ENCODE measurements at regions not wholly inside any gene's neighbourhood (a gene's known extent, or its start where the extent isn't known, plus 50 kb on each side); places are given as distances from the start of the nearest gene placed in this dataset.

DNA sequence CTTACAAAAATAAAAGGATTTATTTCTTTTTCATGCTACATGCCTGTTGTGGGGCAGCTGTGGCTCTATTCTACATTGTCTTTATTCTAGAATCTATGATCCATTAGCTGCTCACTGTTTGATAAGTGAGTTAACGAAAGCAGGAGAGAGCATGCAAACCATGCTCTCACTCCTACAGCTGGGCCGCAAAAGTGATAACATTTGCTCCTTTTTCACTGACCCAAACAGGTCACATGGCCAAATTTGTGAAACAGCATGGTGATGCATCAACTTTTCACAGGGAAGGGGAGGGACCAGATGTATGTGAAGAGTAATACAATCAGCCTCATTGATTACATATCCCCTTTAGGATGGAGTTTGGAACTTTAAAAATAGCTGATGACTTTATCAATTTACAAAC, 456.9 kb upstream of the SYT1 start:
- no peaks in the 10 kb centered on the region for H3K9me3 ChIP-seq (ENCODE audit: insufficient read depth, low read depth, low read length)
- no peak overlapping the region for H3K4me3 ChIP-seq (ENCODE audit: low read length)
- no peaks in the 10 kb centered on the region for H3K27me3 ChIP-seq (ENCODE audit: insufficient read depth, low read length)
- H3K9ac ChIP-seq (ENCODE audit: low read depth, low read length): no peak overlapping the region
- H3K36me3 ChIP-seq (ENCODE audit: insufficient read depth, low read depth, low read length): no peaks in the 10 kb centered on the region
- no peak overlapping the region for H3K27ac ChIP-seq (ENCODE audit: low read length)
- H3K4me1 ChIP-seq (ENCODE audit: insufficient read depth, low read length): peaks cover 28% of the 10 kb centered on the region

DNA sequence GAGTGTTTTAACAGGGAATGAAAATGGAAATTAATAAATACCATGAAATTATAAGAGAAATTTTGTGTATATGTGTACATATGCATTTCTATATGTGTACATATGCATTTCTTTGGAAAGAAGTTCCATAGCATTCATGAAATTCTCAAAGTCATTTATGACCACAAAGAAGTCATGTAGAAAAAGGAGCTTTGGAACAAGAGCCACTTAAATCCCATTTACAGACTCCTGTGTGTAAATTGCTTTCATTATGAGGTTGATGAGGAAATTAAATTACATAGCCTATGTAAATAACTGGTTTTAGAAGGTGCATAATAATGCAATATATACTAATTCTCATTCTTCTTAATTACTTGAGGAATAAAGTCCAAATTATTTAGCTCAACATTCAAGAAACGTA, 450.5 kb upstream of the SYT1 start:
- no peak overlapping the region for H3K9ac ChIP-seq (ENCODE audit: low read depth, low read length)
- H3K4me3 ChIP-seq (ENCODE audit: low read length): no peak overlapping the region
- H3K4me1 ChIP-seq (ENCODE audit: insufficient read depth, low read length): no peaks in the 10 kb centered on the region; the same call in 1 of the 2 replicates
- H3K36me3 ChIP-seq (ENCODE audit: insufficient read depth, low read depth, low read length): no peaks in the 10 kb centered on the region
- no peaks in the 10 kb centered on the region for H3K9me3 ChIP-seq (ENCODE audit: insufficient read depth, low read depth, low read length)
- H3K27me3 ChIP-seq (ENCODE audit: insufficient read depth, low read length): no peaks in the 10 kb centered on the region
- H3K27ac ChIP-seq (ENCODE audit: low read length): no peak overlapping the region

DNA sequence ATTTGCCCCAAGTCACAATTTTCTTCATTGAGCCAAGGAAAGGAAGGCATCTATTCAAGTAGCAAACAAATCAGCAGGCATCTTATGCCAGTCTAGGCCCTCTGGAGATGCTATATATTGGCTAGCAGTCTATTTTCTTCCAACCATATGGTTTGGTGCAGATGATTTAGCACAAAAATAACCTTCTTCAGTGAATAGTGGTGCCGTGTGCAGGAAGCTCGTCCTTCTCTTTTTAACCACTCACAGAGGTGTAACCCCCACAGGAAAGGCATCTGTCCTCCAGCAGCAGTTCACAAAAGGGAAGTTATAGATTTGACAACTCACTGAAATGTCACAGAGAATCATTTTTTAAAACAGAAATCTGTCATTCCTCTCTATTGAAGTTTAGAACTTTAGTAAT, 445.7 kb upstream of the SYT1 start:
- H3K4me3 ChIP-seq (ENCODE audit: low read length): no peak overlapping the region
- H3K9me3 ChIP-seq (ENCODE audit: insufficient read depth, low read depth, low read length): no peaks in the 10 kb centered on the region
- no peaks in the 10 kb centered on the region; the same call in 1 of the 2 replicates for H3K4me1 ChIP-seq (ENCODE audit: insufficient read depth, low read length)
- no peaks in the 10 kb centered on the region for H3K27me3 ChIP-seq (ENCODE audit: insufficient read depth, low read length)
- no peaks in the 10 kb centered on the region for H3K36me3 ChIP-seq (ENCODE audit: insufficient read depth, low read depth, low read length)
- no peak overlapping the region for H3K9ac ChIP-seq (ENCODE audit: low read depth, low read length)
- no peak overlapping the region for H3K27ac ChIP-seq (ENCODE audit: low read length)

DNA sequence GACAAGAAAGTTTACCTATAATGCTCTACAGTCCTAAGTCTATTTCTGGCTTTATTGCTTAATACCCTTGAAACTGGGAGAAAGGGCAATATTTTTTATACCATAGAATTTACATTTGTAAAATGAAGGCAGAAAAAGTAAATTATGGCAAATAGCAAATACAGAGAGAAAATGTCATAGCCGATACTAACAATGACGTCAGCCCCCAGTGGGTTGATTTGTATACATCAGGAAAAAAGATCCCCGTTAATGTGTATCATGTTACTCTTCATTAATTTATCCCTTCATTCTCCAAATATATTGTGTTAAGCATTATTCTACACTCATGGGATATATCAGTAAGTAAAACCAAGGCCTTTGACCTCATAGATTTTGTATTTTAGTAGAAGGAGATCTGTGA, 445.1 kb upstream of the SYT1 start:
- Histone ChIP-seq H3K27me3 (ENCODE audit: insufficient read depth, low read length) (no peaks in the 10 kb centered on the region), H3K9ac (ENCODE audit: low read depth, low read length) (no peak overlapping the region), H3K27ac (ENCODE audit: low read length) (no peak overlapping the region), H3K4me1 (ENCODE audit: insufficient read depth, low read length) (no peaks in the 10 kb centered on the region; the same call in 1 of the 2 replicates), H3K36me3 (ENCODE audit: insufficient read depth, low read depth, low read length) (no peaks in the 10 kb centered on the region), H3K9me3 (ENCODE audit: insufficient read depth, low read depth, low read length) (no peaks in the 10 kb centered on the region), H3K4me3 (ENCODE audit: low read length) (no peak overlapping the region)

DNA sequence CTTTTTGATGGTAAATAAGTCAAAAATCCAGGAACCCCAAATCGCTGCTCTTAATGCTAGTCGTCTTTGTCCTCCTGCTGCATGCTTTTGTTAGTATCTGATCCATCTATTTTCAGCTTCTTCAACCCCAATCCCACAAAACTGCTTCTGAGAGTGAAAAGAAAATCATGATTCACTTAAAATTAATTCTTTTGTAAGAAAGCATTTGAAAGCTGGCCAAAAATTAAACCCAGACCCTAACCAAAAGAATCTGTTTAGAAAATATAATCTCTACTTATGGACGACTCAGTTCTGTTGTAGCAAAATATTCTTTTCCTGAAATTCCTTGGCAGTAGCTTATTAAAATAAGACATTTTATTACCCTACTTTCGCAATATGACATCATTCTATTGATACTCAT, 443.6 kb upstream of the SYT1 start:
- no peaks in the 10 kb centered on the region for H3K36me3 ChIP-seq (ENCODE audit: insufficient read depth, low read depth, low read length)

DNA sequence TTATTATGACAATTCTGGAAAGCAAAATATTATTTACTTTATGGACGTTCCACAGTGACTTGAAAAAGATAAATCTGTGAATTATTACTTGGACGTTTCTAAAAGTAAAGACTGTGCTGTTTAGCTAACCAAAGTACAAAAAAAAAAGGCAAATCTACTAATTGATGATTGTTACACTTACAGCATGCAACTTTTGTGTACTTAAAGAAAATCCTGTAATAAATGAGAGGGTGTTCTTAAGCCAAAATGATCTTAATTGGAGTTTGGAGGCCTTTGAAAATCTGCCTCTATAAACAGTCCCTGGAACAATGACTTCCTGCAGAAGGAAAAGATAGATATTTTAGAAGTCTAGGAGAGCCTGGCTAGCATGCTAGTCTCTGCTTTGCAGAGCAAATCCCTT, 434.0 kb upstream of the SYT1 start:
- Histone ChIP-seq H3K4me1 (ENCODE audit: insufficient read depth, low read length) (no peaks in the 10 kb centered on the region), H3K9ac (ENCODE audit: low read depth, low read length) (no peak overlapping the region), H3K9me3 (ENCODE audit: insufficient read depth, low read depth, low read length) (no peaks in the 10 kb centered on the region), H3K36me3 (ENCODE audit: insufficient read depth, low read depth, low read length) (no peaks in the 10 kb centered on the region), H3K27me3 (ENCODE audit: insufficient read depth, low read length) (no peaks in the 10 kb centered on the region), H3K27ac (ENCODE audit: low read length) (no peak overlapping the region), H3K4me3 (ENCODE audit: low read length) (no peak overlapping the region)

More for the DNA sequence above, 443.6 kb upstream of the SYT1 start:
- Histone ChIP-seq H3K27ac (ENCODE audit: low read length) (no peak overlapping the region), H3K4me1 (ENCODE audit: insufficient read depth, low read length) (no peaks in the 10 kb centered on the region; the same call in 1 of the 2 replicates), H3K9ac (ENCODE audit: low read depth, low read length) (no peak overlapping the region), H3K27me3 (ENCODE audit: insufficient read depth, low read length) (no peaks in the 10 kb centered on the region), H3K9me3 (ENCODE audit: insufficient read depth, low read depth, low read length) (no peaks in the 10 kb centered on the region), H3K4me3 (ENCODE audit: low read length) (no peak overlapping the region)

DNA sequence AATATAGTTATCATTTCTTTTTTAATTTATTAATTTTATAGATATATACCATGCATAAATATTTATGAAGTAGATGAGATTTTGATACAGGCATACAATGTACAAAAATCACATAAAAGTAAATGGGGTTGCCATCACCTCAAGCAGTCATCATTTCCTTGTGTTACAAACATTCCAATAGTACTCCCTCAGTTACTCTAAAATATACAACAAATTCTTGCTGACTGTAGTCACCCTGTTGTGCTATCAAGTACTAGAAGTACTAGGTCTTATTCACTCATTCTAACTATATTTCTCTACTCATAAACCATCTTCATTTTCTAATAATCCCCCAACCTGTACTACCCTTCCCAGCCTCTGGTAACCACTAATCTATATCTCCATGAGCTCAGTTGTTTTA, 432.6 kb upstream of the SYT1 start:
- no peaks in the 10 kb centered on the region for H3K27me3 ChIP-seq (ENCODE audit: insufficient read depth, low read length)
- no peaks in the 10 kb centered on the region for H3K9me3 ChIP-seq (ENCODE audit: insufficient read depth, low read depth, low read length)
- no peak overlapping the region for H3K9ac ChIP-seq (ENCODE audit: low read depth, low read length)
- H3K4me3 ChIP-seq (ENCODE audit: low read length): no peak overlapping the region
- H3K27ac ChIP-seq (ENCODE audit: low read length): no peak overlapping the region
- H3K36me3 ChIP-seq (ENCODE audit: insufficient read depth, low read depth, low read length): no peaks in the 10 kb centered on the region
- no peaks in the 10 kb centered on the region for H3K4me1 ChIP-seq (ENCODE audit: insufficient read depth, low read length)

DNA sequence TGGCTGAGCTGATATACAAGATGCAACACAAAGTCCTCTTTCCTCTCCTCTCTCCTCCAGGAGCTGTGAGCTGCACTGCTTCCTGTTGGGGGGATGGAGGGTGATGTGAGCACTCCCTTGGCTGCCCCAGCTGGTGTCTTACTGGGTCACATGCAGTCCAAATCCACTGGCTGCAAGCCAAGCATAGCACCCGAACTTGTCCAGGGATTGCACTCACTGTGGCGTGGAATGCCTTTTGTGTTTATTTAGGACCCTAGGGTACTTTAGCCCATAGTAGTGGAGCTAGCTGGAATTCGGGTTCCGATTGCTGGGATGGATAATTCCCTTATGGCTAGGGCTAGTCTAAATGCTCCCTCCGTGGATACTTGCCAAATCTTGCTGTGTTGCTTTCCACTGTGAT, 424.9 kb upstream of the SYT1 start:
- no peaks in the 10 kb centered on the region for H3K36me3 ChIP-seq (ENCODE audit: insufficient read depth, low read depth, low read length)
- H3K4me1 ChIP-seq (ENCODE audit: insufficient read depth, low read length): no peaks in the 10 kb centered on the region
- no peak overlapping the region for H3K9ac ChIP-seq (ENCODE audit: low read depth, low read length)
- no peaks in the 10 kb centered on the region for H3K27me3 ChIP-seq (ENCODE audit: insufficient read depth, low read length)
- no peak overlapping the region for H3K4me3 ChIP-seq (ENCODE audit: low read length)
- no peaks in the 10 kb centered on the region for H3K9me3 ChIP-seq (ENCODE audit: insufficient read depth, low read depth, low read length)
- no peak overlapping the region for H3K27ac ChIP-seq (ENCODE audit: low read length)

DNA sequence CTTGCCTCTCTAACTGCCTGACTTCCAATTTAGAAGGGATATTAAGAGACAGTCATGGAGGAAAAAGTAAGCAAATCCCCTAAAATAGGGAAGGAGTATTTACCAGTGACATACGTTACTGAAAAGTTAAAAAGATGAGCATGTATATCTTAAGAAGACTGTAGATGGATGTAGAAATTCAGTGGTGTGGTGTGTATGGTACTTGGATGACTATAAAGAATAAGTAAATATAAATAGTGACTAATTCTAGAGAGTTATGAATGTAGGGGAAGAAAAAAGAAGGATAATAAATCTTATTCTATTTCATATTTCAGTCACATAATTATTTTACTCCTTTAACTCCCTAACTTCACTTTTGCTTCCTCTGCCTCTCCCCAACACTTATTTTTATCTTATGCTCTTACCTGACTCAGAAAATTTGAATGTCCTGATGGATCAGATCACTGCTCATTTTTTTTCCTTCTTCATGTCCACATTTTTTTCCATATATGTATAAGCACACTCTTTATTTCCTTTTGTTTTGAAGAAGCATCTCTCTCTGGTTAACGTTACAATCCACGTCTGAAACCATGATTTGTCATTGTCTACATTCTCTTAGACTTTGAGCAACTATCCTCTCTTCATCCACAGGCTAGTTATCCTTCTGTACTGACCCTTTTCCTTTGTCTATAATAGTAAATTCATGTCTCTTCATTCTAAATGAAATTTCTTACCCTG, 422.7 kb upstream of the SYT1 start:
- Histone ChIP-seq H3K27ac (ENCODE audit: low read length) (no peak overlapping the region), H3K27me3 (ENCODE audit: insufficient read depth, low read length) (no peaks in the 10 kb centered on the region), H3K9me3 (ENCODE audit: insufficient read depth, low read depth, low read length) (no peaks in the 10 kb centered on the region), H3K9ac (ENCODE audit: low read depth, low read length) (no peak overlapping the region), H3K4me3 (ENCODE audit: low read length) (no peak overlapping the region), H3K4me1 (ENCODE audit: insufficient read depth, low read length) (no peaks in the 10 kb centered on the region), H3K36me3 (ENCODE audit: insufficient read depth, low read depth, low read length) (no peaks in the 10 kb centered on the region)

DNA sequence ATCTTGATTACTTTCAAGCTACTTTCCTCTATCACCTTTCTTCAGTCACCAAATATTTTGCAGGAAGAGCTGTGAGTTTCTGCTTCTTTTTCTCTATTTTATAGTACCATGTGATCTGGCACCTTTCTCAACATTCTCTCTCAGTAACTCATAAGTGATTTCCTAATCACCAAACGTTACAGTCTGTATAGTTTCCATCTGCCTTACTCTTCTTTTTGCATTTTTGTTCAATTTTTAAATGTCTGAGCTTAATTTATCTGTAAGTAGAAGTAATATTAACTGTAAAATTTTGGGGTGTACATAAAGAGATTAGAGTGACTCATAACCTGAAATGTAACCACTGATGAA, 422.1 kb upstream of the SYT1 start:
- Histone ChIP-seq H3K27ac (ENCODE audit: low read length) (no peak overlapping the region), H3K4me1 (ENCODE audit: insufficient read depth, low read length) (no peaks in the 10 kb centered on the region)

DNA sequence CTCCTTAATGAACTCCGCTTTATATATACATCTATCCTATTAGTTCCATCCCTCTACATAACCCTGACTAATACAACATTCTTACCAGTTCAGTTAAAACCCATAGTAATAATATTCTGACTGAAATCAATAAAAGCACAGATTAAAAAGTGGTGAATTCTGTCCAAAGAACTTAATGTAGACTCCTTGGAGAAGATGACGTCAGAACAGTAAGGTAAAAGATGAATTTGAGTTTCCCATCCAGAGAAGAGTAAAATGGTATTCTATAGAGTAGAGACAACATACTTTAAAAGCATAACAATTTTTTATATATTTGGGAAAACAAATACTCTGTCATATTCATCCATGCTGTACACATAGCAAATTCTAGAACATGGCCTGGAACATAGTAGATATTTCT, 418.0 kb upstream of the SYT1 start:
- H3K4me1 ChIP-seq (ENCODE audit: insufficient read depth, low read length): 0 out of 2 replicates have a peak, but pooled peaks cover 3% of the 10 kb centered on the region
- no peak overlapping the region for H3K9ac ChIP-seq (ENCODE audit: low read depth, low read length)
- no peaks in the 10 kb centered on the region for H3K9me3 ChIP-seq (ENCODE audit: insufficient read depth, low read depth, low read length)
- no peak overlapping the region for H3K4me3 ChIP-seq (ENCODE audit: low read length)
- H3K27me3 ChIP-seq (ENCODE audit: insufficient read depth, low read length): no peaks in the 10 kb centered on the region
- no peak overlapping the region for H3K27ac ChIP-seq (ENCODE audit: low read length)
- H3K36me3 ChIP-seq (ENCODE audit: insufficient read depth, low read depth, low read length): no peaks in the 10 kb centered on the region

More for the DNA sequence above, 422.1 kb upstream of the SYT1 start:
- Histone ChIP-seq H3K4me3 (ENCODE audit: low read length) (no peak overlapping the region), H3K27me3 (ENCODE audit: insufficient read depth, low read length) (no peaks in the 10 kb centered on the region), H3K36me3 (ENCODE audit: insufficient read depth, low read depth, low read length) (no peaks in the 10 kb centered on the region), H3K9ac (ENCODE audit: low read depth, low read length) (no peak overlapping the region), H3K9me3 (ENCODE audit: insufficient read depth, low read depth, low read length) (no peaks in the 10 kb centered on the region)

DNA sequence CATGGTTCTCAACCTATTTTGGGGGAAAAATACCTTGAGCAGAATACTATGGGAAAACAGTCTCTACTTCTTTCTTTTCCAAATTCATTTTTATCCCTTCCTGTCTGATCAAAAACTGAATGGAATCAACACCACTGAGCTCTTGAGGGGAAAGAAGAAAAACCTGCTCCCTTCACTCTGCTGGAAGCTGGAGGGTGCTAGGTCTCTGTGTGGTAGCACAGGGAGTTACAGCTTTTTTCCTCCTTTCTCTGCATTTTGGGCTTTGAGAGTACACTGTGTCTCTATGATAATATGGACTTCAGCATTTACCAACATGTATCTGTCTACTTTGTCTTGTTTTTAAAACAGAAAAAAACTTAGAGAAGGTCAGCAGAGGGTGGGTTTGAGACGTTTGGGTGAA, 417.2 kb upstream of the SYT1 start:
- Histone ChIP-seq H3K9me3 (ENCODE audit: insufficient read depth, low read depth, low read length) (no peaks in the 10 kb centered on the region), H3K4me3 (ENCODE audit: low read length) (no peak overlapping the region), H3K4me1 (ENCODE audit: insufficient read depth, low read length) (0 out of 2 replicates have a peak, but pooled peaks cover 3% of the 10 kb centered on the region), H3K36me3 (ENCODE audit: insufficient read depth, low read depth, low read length) (no peaks in the 10 kb centered on the region), H3K9ac (ENCODE audit: low read depth, low read length) (no peak overlapping the region), H3K27me3 (ENCODE audit: insufficient read depth, low read length) (no peaks in the 10 kb centered on the region), H3K27ac (ENCODE audit: low read length) (no peak overlapping the region)
